Type B pancreatic cell (in vitro differentiated cells): ENCODE measurements at regions not wholly inside any gene's neighbourhood (a gene's known extent, or its start where the extent isn't known, plus 50 kb on each side); places are given as distances from the start of the nearest gene placed in this dataset.

Source experiments
- DNase-seq: peaks from one replicate; pipeline ENCODE4 v3.0.0; 2021; ENCODE audit warnings: mixed read lengths; ENCODE audit not compliant: unreplicated experiment; ENCODE audit errors: extremely low spot score
- H3K27ac Mint-ChIP-seq: 2 replicates; pipeline ENCODE4 v1.8.0; 2021; ENCODE audit warnings: mild to moderate bottlenecking, mixed read lengths
- H3K27me3 Mint-ChIP-seq: 2 replicates; pipeline ENCODE4 v1.8.0; 2021; ENCODE audit warnings: mixed read lengths
- H3K36me3 Mint-ChIP-seq: 2 replicates; pipeline ENCODE4 v1.8.0; 2021; ENCODE audit warnings: mixed read lengths
- H3K4me1 Mint-ChIP-seq: one replicate; pipeline ENCODE4 v1.8.0; 2021; ENCODE audit warnings: mixed read lengths; ENCODE audit not compliant: unreplicated experiment
- H3K4me3 Mint-ChIP-seq: 2 replicates; pipeline ENCODE4 v1.8.0; 2021; ENCODE audit warnings: mild to moderate bottlenecking, mixed read lengths
- H3K9me3 Mint-ChIP-seq: 2 replicates; pipeline ENCODE4 v1.8.0; 2021; ENCODE audit warnings: mixed read lengths
- CTCF ChIP-seq: fragments of 200-600 bp; sonication (generic); conservative IDR thresholded peaks from 2 replicates; pipeline ENCODE4 v1.5.0; 2021; ENCODE audit warnings: antibody characterized with exemption, mild to moderate bottlenecking

- TF ChIP-seq CTCF = no peak
- Mint-ChIP-seq H3K4me1 (no peaks in the 10 kb centered on the region), H3K36me3 (peaks cover 4% of the 10 kb centered on the region), H3K4me3 (no peak overlapping the region), H3K9me3 (peaks cover 11% of the 10 kb centered on the region), H3K27ac (no peak overlapping the region), H3K27me3 (no peaks in the 10 kb centered on the region)
- DNase-seq = no peak
Observed at GRCh38 chr4:182023469-182023868, 219.7 kb upstream of the TENM3 start.

- H3K4me1 Mint-ChIP-seq = peaks cover 4% of the 10 kb centered on the region
- no peak for DNase-seq
- no peaks in the 10 kb centered on the region for H3K27me3 Mint-ChIP-seq
- H3K27ac Mint-ChIP-seq = no peak overlapping the region
- H3K9me3 Mint-ChIP-seq = no peaks in the 10 kb centered on the region
- no peak for TF ChIP-seq CTCF
- no peaks in the 10 kb centered on the region for H3K36me3 Mint-ChIP-seq
- H3K4me3 Mint-ChIP-seq = no peak overlapping the region
Observed at GRCh38 chr4:182042945-182043344, 200.3 kb upstream of the TENM3 start.

- H3K9me3 Mint-ChIP-seq = no peaks in the 10 kb centered on the region
- no peak overlapping the region for H3K4me3 Mint-ChIP-seq
- no peaks in the 10 kb centered on the region for H3K36me3 Mint-ChIP-seq
Observed at GRCh38 chr4:182048871-182049270, 194.3 kb upstream of the TENM3 start.

GRCh38 chr4:182056866-182057265 lies 186.3 kb upstream of the TENM3 start:
- DNase-seq = no peak
- H3K27me3 Mint-ChIP-seq = no peaks in the 10 kb centered on the region
- H3K27ac Mint-ChIP-seq = no peak overlapping the region
- H3K9me3 Mint-ChIP-seq = no peaks in the 10 kb centered on the region
- H3K4me1 Mint-ChIP-seq = no peaks in the 10 kb centered on the region
- no peak for TF ChIP-seq CTCF
- no peaks in the 10 kb centered on the region for H3K36me3 Mint-ChIP-seq
- H3K4me3 Mint-ChIP-seq = no peak overlapping the region

More at GRCh38 chr4:182048871-182049270, 194.3 kb upstream of the TENM3 start:
- no peaks in the 10 kb centered on the region for H3K4me1 Mint-ChIP-seq
- TF ChIP-seq CTCF = no peak
- H3K27ac Mint-ChIP-seq = no peak overlapping the region
- no peak for DNase-seq
- H3K27me3 Mint-ChIP-seq = no peaks in the 10 kb centered on the region

- no peaks in the 10 kb centered on the region for H3K27me3 Mint-ChIP-seq
- H3K36me3 Mint-ChIP-seq = peaks cover 4% of the 10 kb centered on the region
- DNase-seq = no peak
- peak overlapping the region; percentile 88 for H3K27ac Mint-ChIP-seq
- TF ChIP-seq CTCF = no peak
- no peaks in the 10 kb centered on the region for H3K9me3 Mint-ChIP-seq
- H3K4me1 Mint-ChIP-seq = peaks cover 12% of the 10 kb centered on the region
- H3K4me3 Mint-ChIP-seq = peak overlapping the region; percentile 25
Observed at GRCh38 chr4:182062458-182062857, 180.7 kb upstream of the TENM3 start.

GRCh38 chr4:182062936-182063335 lies 180.3 kb upstream of the TENM3 start:
- Mint-ChIP-seq H3K27me3 (no peaks in the 10 kb centered on the region), H3K4me3 (peak overlapping the region; percentile 25)
- TF ChIP-seq CTCF = no peak

More at GRCh38 chr4:182062936-182063335, 180.3 kb upstream of the TENM3 start:
- Mint-ChIP-seq H3K36me3 (peaks cover 4% of the 10 kb centered on the region), H3K4me1 (peaks cover 16% of the 10 kb centered on the region), H3K27ac (peak overlapping the region; percentile 88), H3K9me3 (no peaks in the 10 kb centered on the region)
- DNase-seq = no peak
